DOHH2 (cell line): ENCODE measurements at regions not wholly inside any gene's neighbourhood (a gene's known extent, or its start where the extent isn't known, plus 50 kb on each side); places are given as distances from the start of the nearest gene placed in this dataset.

Source experiments
- H3F3A ChIP-seq: fragments of 200-600 bp; sonication (generic), shearing (Covaris generic); 2 replicates; pipeline ENCODE4 v1.6.0; 2016; ENCODE audit warnings: antibody characterized with exemption, mild to moderate bottlenecking; ENCODE audit not compliant: control insufficient read depth, insufficient read depth
- H3K27ac ChIP-seq: fragments of 200-600 bp; sonication (generic); 2 replicates; pipeline ENCODE4 v1.5.1; 2014; ENCODE audit warnings: low read depth, mild to moderate bottlenecking, low read length, moderate library complexity
- H3K27me3 ChIP-seq: fragments of 200-600 bp; sonication (generic); 2 replicates; pipeline ENCODE4 v1.6.1; 2014; ENCODE audit warnings: mild to moderate bottlenecking, low read length, mixed read lengths; ENCODE audit not compliant: control insufficient read depth
- H3K36me3 ChIP-seq: fragments of 200-600 bp; sonication (generic); 2 replicates; pipeline ENCODE4 v1.6.1; 2014; ENCODE audit warnings: mild to moderate bottlenecking, low read length, moderate library complexity, mixed read lengths; ENCODE audit not compliant: control insufficient read depth
- H3K4me1 ChIP-seq: fragments of 200-600 bp; sonication (generic); 2 replicates; pipeline ENCODE4 v1.6.1; 2014; ENCODE audit warnings: mild to moderate bottlenecking, low read length, mixed read lengths; ENCODE audit not compliant: control insufficient read depth
- H3K4me2 ChIP-seq: fragments of 200-600 bp; sonication (generic); 2 replicates; pipeline ENCODE4 v1.6.0; 2014; ENCODE audit warnings: mild to moderate bottlenecking, low read length, moderate library complexity
- H3K4me3 ChIP-seq: fragments of 200-600 bp; sonication (generic); 2 replicates; pipeline ENCODE4 v1.5.1; 2014; ENCODE audit warnings: mild to moderate bottlenecking, low read length, mixed read lengths
- H3K79me2 ChIP-seq: fragments of 200-600 bp; sonication (generic); 2 replicates; pipeline ENCODE4 v1.6.1; 2014; ENCODE audit warnings: mild to moderate bottlenecking, low read length, mixed read lengths; ENCODE audit not compliant: control insufficient read depth
- H3K9me2 ChIP-seq: fragments of 200-600 bp; sonication (generic); replicated peaks from 2 replicates; pipeline ENCODE4 v1.6.1; 2014; ENCODE audit warnings: mild to moderate bottlenecking, low read length, mixed read lengths; ENCODE audit not compliant: control insufficient read depth
- H3K9me3 ChIP-seq: fragments of 200-600 bp; sonication (generic); 2 replicates; pipeline ENCODE4 v1.6.1; 2014; ENCODE audit warnings: antibody characterized with exemption, low read length, mixed read lengths; ENCODE audit not compliant: control insufficient read depth, insufficient read depth
- H4K20me1 ChIP-seq: fragments of 200-600 bp; sonication (generic); 2 replicates; pipeline ENCODE4 v1.6.0; 2014; ENCODE audit warnings: low read depth, mild to moderate bottlenecking, antibody characterized with exemption, low read length, moderate library complexity; ENCODE audit not compliant: control insufficient read depth, insufficient read depth
- CTCF ChIP-seq: fragments of 200-600 bp; sonication (generic); IDR thresholded peaks from one replicate; pipeline ENCODE4 v1.5.1; 2014; ENCODE audit warnings: antibody characterized with exemption, mild to moderate bottlenecking, low read depth, low read length; ENCODE audit not compliant: poor library complexity, severe bottlenecking
- EZH2phosphoT487 ChIP-seq: fragments of 200-600 bp; sonication (generic); IDR thresholded peaks from 2 replicates; pipeline ENCODE4 v1.6.1; 2017; ENCODE audit warnings: borderline replicate concordance, mild to moderate bottlenecking, antibody characterized with exemption, low read length, moderate library complexity, mixed read lengths

- no peak overlapping the region for H3K4me2 ChIP-seq
- no peaks in the 10 kb centered on the region for H4K20me1 ChIP-seq
- no peaks in the 10 kb centered on the region for H3F3A ChIP-seq
- no peak overlapping the region for H3K4me3 ChIP-seq
- no peak overlapping the region for H3K27ac ChIP-seq
- no peaks in the 10 kb centered on the region for H3K9me3 ChIP-seq
- TF ChIP-seq EZH2phosphoT487 (no peak), CTCF (no peak)
- H3K9me2 ChIP-seq = no peaks in the 10 kb centered on the region
- H3K4me1 ChIP-seq = no peaks in the 10 kb centered on the region
- no peaks in the 10 kb centered on the region for H3K79me2 ChIP-seq
- H3K36me3 ChIP-seq = no peaks in the 10 kb centered on the region
- peaks cover 7% of the 10 kb centered on the region; the same call in 1 of the 2 replicates for H3K27me3 ChIP-seq
These were observed 76.1 kb upstream of the IRF2BP2 start for GRCh38 chr1:234686035-234686434.

GRCh38 chr1:234684856-234685255 is 74.9 kb upstream of the IRF2BP2 start:
- Histone ChIP-seq H4K20me1 (no peaks in the 10 kb centered on the region), H3K4me2 (no peak overlapping the region), H3K9me3 (no peaks in the 10 kb centered on the region), H3K9me2 (no peaks in the 10 kb centered on the region), H3K79me2 (no peaks in the 10 kb centered on the region), H3K27ac (no peak overlapping the region), H3F3A (no peaks in the 10 kb centered on the region), H3K4me3 (no peak overlapping the region), H3K36me3 (no peaks in the 10 kb centered on the region), H3K4me1 (no peaks in the 10 kb centered on the region), H3K27me3 (peaks cover 7% of the 10 kb centered on the region; the same call in 1 of the 2 replicates)
- TF ChIP-seq EZH2phosphoT487 (no peak), CTCF (no peak)

- peaks cover 7% of the 10 kb centered on the region; the same call in 1 of the 2 replicates for H3K27me3 ChIP-seq
- TF ChIP-seq CTCF (no peak), EZH2phosphoT487 (no peak)
- H3K36me3 ChIP-seq = no peaks in the 10 kb centered on the region
- no peaks in the 10 kb centered on the region for H4K20me1 ChIP-seq
- no peaks in the 10 kb centered on the region for H3K79me2 ChIP-seq
- no peak overlapping the region for H3K27ac ChIP-seq
- no peaks in the 10 kb centered on the region for H3K9me3 ChIP-seq
- no peak overlapping the region for H3K4me2 ChIP-seq
- H3F3A ChIP-seq = no peaks in the 10 kb centered on the region
- H3K4me1 ChIP-seq = no peaks in the 10 kb centered on the region
- no peaks in the 10 kb centered on the region for H3K9me2 ChIP-seq
- no peak overlapping the region for H3K4me3 ChIP-seq
These were observed 74.1 kb upstream of the IRF2BP2 start for GRCh38 chr1:234683861-234684632.
